ENCODE measurements at regions not wholly inside any gene's neighbourhood (a gene's known extent, or its start where the extent isn't known, plus 50 kb on each side); places are given as distances from the start of the nearest gene placed in this dataset.
A peak's percentile ranks its signal among the peaks of the same experiment; 100 is the strongest.

DNA sequence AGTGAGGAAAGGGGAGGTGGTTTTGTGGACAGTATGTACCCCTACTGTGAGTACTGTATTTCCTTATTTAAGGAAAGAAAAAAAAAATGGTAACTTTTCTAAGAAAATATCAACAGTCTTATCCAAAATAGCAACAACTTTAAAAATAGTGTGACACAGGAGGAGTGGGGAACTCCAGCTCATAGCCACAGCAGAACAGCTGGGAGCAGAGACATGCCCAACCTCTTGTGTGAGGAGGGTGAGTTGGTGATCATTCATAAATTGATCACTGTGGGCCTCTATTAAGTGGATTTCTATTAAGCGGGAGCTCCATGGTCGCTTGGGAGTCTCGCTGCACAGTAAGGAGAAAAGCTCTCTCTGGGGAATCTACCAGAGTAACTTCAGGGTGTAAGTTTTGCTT is 158.8 kb upstream of the DUSP10 start:
- H3K9ac ChIP-seq = no peak overlapping the region
- H3K4me1 ChIP-seq (ENCODE audit: low read depth, poor library complexity, severe bottlenecking) = peaks cover 12% of the 10 kb centered on the region
- H3K27ac ChIP-seq = no peak overlapping the region
- H4K20me1 ChIP-seq (ENCODE audit: insufficient read depth) = no peaks in the 10 kb centered on the region
- H3K36me3 ChIP-seq (ENCODE audit: insufficient read depth) = no peaks in the 10 kb centered on the region
- H2AFZ ChIP-seq (ENCODE audit: low read depth) = no peak overlapping the region
- H3K4me3 ChIP-seq (IDR thresholded peaks at IDR 0.05; ENCODE audit: insufficient read depth, low read depth, low read length) = no peak overlapping the region
- no peaks in the 10 kb centered on the region for H3K79me2 ChIP-seq (ENCODE audit: insufficient read depth, low read depth)
- TF ChIP-seq, protein P1, sequence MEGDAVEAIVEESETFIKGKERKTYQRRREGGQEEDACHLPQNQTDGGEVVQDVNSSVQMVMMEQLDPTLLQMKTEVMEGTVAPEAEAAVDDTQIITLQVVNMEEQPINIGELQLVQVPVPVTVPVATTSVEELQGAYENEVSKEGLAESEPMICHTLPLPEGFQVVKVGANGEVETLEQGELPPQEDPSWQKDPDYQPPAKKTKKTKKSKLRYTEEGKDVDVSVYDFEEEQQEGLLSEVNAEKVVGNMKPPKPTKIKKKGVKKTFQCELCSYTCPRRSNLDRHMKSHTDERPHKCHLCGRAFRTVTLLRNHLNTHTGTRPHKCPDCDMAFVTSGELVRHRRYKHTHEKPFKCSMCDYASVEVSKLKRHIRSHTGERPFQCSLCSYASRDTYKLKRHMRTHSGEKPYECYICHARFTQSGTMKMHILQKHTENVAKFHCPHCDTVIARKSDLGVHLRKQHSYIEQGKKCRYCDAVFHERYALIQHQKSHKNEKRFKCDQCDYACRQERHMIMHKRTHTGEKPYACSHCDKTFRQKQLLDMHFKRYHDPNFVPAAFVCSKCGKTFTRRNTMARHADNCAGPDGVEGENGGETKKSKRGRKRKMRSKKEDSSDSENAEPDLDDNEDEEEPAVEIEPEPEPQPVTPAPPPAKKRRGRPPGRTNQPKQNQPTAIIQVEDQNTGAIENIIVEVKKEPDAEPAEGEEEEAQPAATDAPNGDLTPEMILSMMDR (conservative IDR thresholded peaks at IDR 0.05; ENCODE audit: low read depth, low read length) = no peak
- H3K27me3 ChIP-seq (ENCODE audit: insufficient read depth, low read depth) = no peaks in the 10 kb centered on the region
- peak overlapping the region; percentile 30; the same call in 1 of the 2 replicates for H3K4me2 ChIP-seq

DNA sequence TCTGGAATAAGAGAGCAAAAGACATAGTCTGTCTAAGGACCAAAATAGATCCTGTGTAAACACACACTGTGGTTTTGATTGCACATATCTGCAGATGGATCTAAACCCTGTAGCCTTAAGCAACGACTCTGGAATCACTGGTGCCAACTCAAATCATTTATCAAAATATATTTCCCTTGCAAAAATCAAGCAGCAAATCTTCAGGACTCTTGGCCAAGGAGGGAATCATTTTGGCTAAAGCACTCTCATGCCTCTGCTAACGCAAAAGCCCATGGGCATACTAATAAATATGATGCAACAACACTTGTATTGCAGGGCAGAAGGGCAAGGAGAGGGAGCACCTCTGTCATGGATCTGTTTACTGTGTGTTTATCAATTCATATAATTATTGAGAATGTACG is 155.4 kb upstream of the DUSP10 start:
- Histone ChIP-seq H3K27ac (no peak overlapping the region), H3K36me3 (ENCODE audit: insufficient read depth) (no peaks in the 10 kb centered on the region), H4K20me1 (ENCODE audit: insufficient read depth) (no peaks in the 10 kb centered on the region), H3K79me2 (ENCODE audit: insufficient read depth, low read depth) (no peaks in the 10 kb centered on the region), H3K4me2 (no peak overlapping the region), H3K9ac (no peak overlapping the region), H3K4me1 (ENCODE audit: low read depth, poor library complexity, severe bottlenecking) (peaks cover 12% of the 10 kb centered on the region), H2AFZ (ENCODE audit: low read depth) (no peak overlapping the region), H3K4me3 (IDR thresholded peaks at IDR 0.05; ENCODE audit: insufficient read depth, low read depth, low read length) (no peak overlapping the region), H3K27me3 (ENCODE audit: insufficient read depth, low read depth) (no peaks in the 10 kb centered on the region)
- TF ChIP-seq, protein P1 (conservative IDR thresholded peaks at IDR 0.05; ENCODE audit: low read depth, low read length) = no peak

DNA sequence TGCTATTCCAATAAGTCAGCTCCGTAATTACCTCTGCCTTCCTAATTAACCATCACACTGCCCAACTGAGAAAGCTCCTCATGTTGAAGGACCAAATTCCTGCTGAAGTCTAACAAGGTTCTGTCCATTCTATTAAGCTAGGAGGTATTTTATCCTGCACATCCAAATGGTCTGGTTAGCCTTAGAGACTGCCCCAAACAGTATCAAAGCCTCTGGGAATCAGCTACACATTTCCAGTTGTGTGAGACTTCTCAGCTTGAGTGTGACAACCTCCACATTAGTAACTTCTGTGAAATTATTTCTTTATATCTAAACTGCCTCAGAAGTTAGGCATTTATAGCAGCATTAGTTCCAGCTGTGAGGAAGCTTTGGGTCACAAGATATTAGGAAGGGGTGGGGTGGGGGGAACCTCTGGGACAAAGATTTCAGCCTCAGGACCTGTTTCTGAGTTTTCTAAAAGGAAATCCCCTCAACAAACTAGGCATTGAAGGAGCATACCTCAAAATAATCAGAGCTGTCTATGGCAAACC is 150.5 kb upstream of the DUSP10 start:
- Histone ChIP-seq H3K4me2 (no peak overlapping the region), H3K9ac (no peak overlapping the region), H3K36me3 (ENCODE audit: insufficient read depth) (no peaks in the 10 kb centered on the region), H3K4me1 (ENCODE audit: low read depth, poor library complexity, severe bottlenecking) (no peaks in the 10 kb centered on the region), H3K27ac (no peak overlapping the region), H3K79me2 (ENCODE audit: insufficient read depth, low read depth) (no peaks in the 10 kb centered on the region), H4K20me1 (ENCODE audit: insufficient read depth) (no peaks in the 10 kb centered on the region), H2AFZ (ENCODE audit: low read depth) (no peak overlapping the region), H3K4me3 (IDR thresholded peaks at IDR 0.05; ENCODE audit: insufficient read depth, low read depth, low read length) (no peak overlapping the region), H3K27me3 (ENCODE audit: insufficient read depth, low read depth) (no peaks in the 10 kb centered on the region)
- TF ChIP-seq, protein P1 (conservative IDR thresholded peaks at IDR 0.05; ENCODE audit: low read depth, low read length) = no peak

DNA sequence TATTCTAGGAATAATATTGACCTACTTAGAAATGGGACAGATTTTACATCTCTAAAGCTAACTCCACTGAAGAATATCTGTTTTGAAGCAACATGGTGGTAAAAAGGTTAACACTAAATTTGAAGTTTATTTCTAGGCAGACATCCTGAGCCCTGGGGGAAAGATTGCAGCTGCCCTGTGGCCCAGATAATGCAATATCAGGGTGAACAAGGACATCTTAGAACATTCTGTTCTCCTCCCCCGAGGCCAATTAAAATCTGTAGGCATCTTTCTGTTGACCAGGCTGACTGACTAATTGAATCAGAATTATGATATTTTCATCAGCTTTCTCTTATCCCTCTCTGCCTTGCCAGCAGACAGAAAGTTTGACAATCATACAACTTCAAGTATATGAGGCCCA is 149.8 kb upstream of the DUSP10 start:
- H3K27me3 ChIP-seq (ENCODE audit: insufficient read depth, low read depth) = no peaks in the 10 kb centered on the region
- no peaks in the 10 kb centered on the region for H3K79me2 ChIP-seq (ENCODE audit: insufficient read depth, low read depth)
- TF ChIP-seq, protein P1 (conservative IDR thresholded peaks at IDR 0.05; ENCODE audit: low read depth, low read length) = no peak
- H2AFZ ChIP-seq (ENCODE audit: low read depth) = no peak overlapping the region
- no peak overlapping the region for H3K4me2 ChIP-seq
- no peaks in the 10 kb centered on the region for H4K20me1 ChIP-seq (ENCODE audit: insufficient read depth)
- H3K9ac ChIP-seq = no peak overlapping the region
- H3K27ac ChIP-seq = no peak overlapping the region
- H3K4me3 ChIP-seq (IDR thresholded peaks at IDR 0.05; ENCODE audit: insufficient read depth, low read depth, low read length) = no peak overlapping the region
- H3K4me1 ChIP-seq (ENCODE audit: low read depth, poor library complexity, severe bottlenecking) = no peaks in the 10 kb centered on the region
- no peaks in the 10 kb centered on the region for H3K36me3 ChIP-seq (ENCODE audit: insufficient read depth)

Measured in KMS-11 (cell line).